Activated CD4-positive, CD25-positive, alpha-beta regulatory T cell treated with anti-CD3 and anti-CD28 coated beads, Interleukin-2, amount 50 U/mL, for 16 hours (primary cell): ENCODE measurements at regions not wholly inside any gene's neighbourhood (a gene's known extent, or its start where the extent isn't known, plus 50 kb on each side); places are given as distances from the start of the nearest gene placed in this dataset.

Source experiments
- DNase-seq: peaks from one replicate; pipeline ENCODE4 v3.0.0-alpha.2; 2020; ENCODE audit warnings: low read depth, low spot score

GRCh38 chr20:51335329-51335841 is 207.1 kb downstream of the NFATC2 start:
- DNase-seq = no peak

- no peak for DNase-seq
These were observed 207.9 kb downstream of the NFATC2 start for GRCh38 chr20:51334609-51335008.

GRCh38 chr20:51333971-51334370 is 208.5 kb downstream of the NFATC2 start:
- no peak for DNase-seq

- no peak for DNase-seq
These were observed 209.1 kb downstream of the NFATC2 start for GRCh38 chr20:51333446-51333845.

GRCh38 chr20:51331481-51331880 is 211.0 kb downstream of the NFATC2 start:
- no peak for DNase-seq

- DNase-seq = no peak
These were observed 212.7 kb downstream of the NFATC2 start for GRCh38 chr20:51329845-51330244.

GRCh38 chr20:51327251-51327841 is 215.2 kb downstream of the NFATC2 start:
- no peak for DNase-seq

GRCh38 chr20:51326201-51326819 is 216.2 kb downstream of the NFATC2 start:
- DNase-seq = peak; percentile 14

- no peak for DNase-seq
These were observed 220.3 kb downstream of the NFATC2 start for GRCh38 chr20:51322164-51322707.

- no peak for DNase-seq
These were observed 221.0 kb downstream of the NFATC2 start for GRCh38 chr20:51321343-51322163.

- no peak for DNase-seq
These were observed 223.0 kb downstream of the NFATC2 start for GRCh38 chr20:51319522-51319921.

GRCh38 chr20:51318058-51318949 is 224.2 kb downstream of the NFATC2 start:
- peak; percentile 21 for DNase-seq

GRCh38 chr20:51315390-51315789 is 227.1 kb downstream of the NFATC2 start:
- DNase-seq = no peak

- DNase-seq = no peak
These were observed 229.1 kb downstream of the NFATC2 start for GRCh38 chr20:51313358-51313827.

- no peak for DNase-seq
These were observed 230.1 kb downstream of the NFATC2 start for GRCh38 chr20:51312480-51312783.

- no peak for DNase-seq
These were observed 230.7 kb downstream of the NFATC2 start for GRCh38 chr20:51311636-51312479.

- no peak for DNase-seq
These were observed 232.3 kb downstream of the NFATC2 start for GRCh38 chr20:51310216-51310615.

GRCh38 chr20:51309128-51309527 is 233.4 kb downstream of the NFATC2 start:
- no peak for DNase-seq

- peak; percentile 55 for DNase-seq
These were observed 235.8 kb downstream of the NFATC2 start for GRCh38 chr20:51306521-51307358.
